ENCODE measurements at regions not wholly inside any gene's neighbourhood (a gene's known extent, or its start where the extent isn't known, plus 50 kb on each side); places are given as distances from the start of the nearest gene placed in this dataset.

- no peak overlapping the region for H2BK12ac ChIP-seq (ENCODE audit: insufficient read length, low read depth, low read length)
- H3K4me3 Mint-ChIP-seq, result no peak overlapping the region
- H3K9ac ChIP-seq (ENCODE audit: extremely low read depth, insufficient read length, low read length), result no peak overlapping the region
- H4K8ac ChIP-seq (replicated peaks; ENCODE audit: insufficient read length, low read depth, low read length), result no peak overlapping the region
- H3K36me3 Mint-ChIP-seq (ENCODE audit: insufficient read depth in 1 of 3, low read depth in 3 of 3), result no peaks in the 10 kb centered on the region
- no peak overlapping the region for H4K91ac ChIP-seq (ENCODE audit: insufficient read length, low read depth, low read length)
- H2AFZ ChIP-seq (ENCODE audit: low read length), result no peak overlapping the region
- H3K27me3 ChIP-seq (ENCODE audit: insufficient read depth, low read length), result no peaks in the 10 kb centered on the region
- no peak overlapping the region for H3K14ac ChIP-seq (ENCODE audit: insufficient read depth, low read length)
- no peaks in the 10 kb centered on the region; the same call in 1 of the 2 replicates for H3K4me1 ChIP-seq (ENCODE audit: insufficient read depth, low read length)
- H3K79me2 ChIP-seq (ENCODE audit: insufficient read depth, low read length), result no peaks in the 10 kb centered on the region
- no peak overlapping the region for H2BK20ac ChIP-seq (ENCODE audit: low read depth, low read length, poor library complexity, severe bottlenecking)
- H4K20me1 ChIP-seq (ENCODE audit: control insufficient read depth, insufficient read depth, insufficient read length), result no peaks in the 10 kb centered on the region
- no peak for DNase-seq
- H3K9me3 Mint-ChIP-seq, result no peaks in the 10 kb centered on the region
- no CpG with 5 or more reads among the region's 1 CpG for WGBS (ENCODE audit: extremely low coverage, insufficient read length, low lambda C conversion rate)
- H3K4ac ChIP-seq (ENCODE audit: low read depth, low read length), result no peak overlapping the region
- no peak for TF ChIP-seq CTCF (conservative IDR thresholded peaks at IDR 0.05)
- no peak overlapping the region for H3K27ac Mint-ChIP-seq
- no peak overlapping the region for H3K56ac ChIP-seq (ENCODE audit: insufficient read length, low read depth, low read length)
- H3K9me3 ChIP-seq (ENCODE audit: control insufficient read depth, low read depth, low read length), result no peaks in the 10 kb centered on the region
- H3K27ac ChIP-seq (ENCODE audit: insufficient read length, low read depth, low read length), result no peak overlapping the region
- H2AK5ac ChIP-seq (ENCODE audit: insufficient read length, low read length), result no peak overlapping the region
- no peaks in the 10 kb centered on the region for H3K23me2 ChIP-seq (ENCODE audit: insufficient read length, low read depth, low read length, poor library complexity, severe bottlenecking)
- no peak overlapping the region for H3K18ac ChIP-seq (ENCODE audit: insufficient read length, low read depth, low read length)
- no peaks in the 10 kb centered on the region for H3K79me1 ChIP-seq (ENCODE audit: insufficient read depth, low read depth, low read length, poor library complexity, severe bottlenecking)
- H3K23ac ChIP-seq (ENCODE audit: insufficient read length, low read depth, low read length), result no peak overlapping the region
- H3K27me3 Mint-ChIP-seq (ENCODE audit: low read depth), result no peaks in the 10 kb centered on the region
- H3K4me2 ChIP-seq (ENCODE audit: insufficient read depth, insufficient read length, low read length), result no peak overlapping the region
- no peak overlapping the region for H2BK120ac ChIP-seq (ENCODE audit: low read depth, low read length, poor library complexity, severe bottlenecking)
- H3T11ph ChIP-seq (ENCODE audit: low read length), result no peak overlapping the region
- H3K4me1 Mint-ChIP-seq, result peaks cover 7% of the 10 kb centered on the region in 2 experiments; a peak in 3 of 4 replicates
- H4K5ac ChIP-seq (ENCODE audit: insufficient read length, low read depth, low read length), result no peak overlapping the region
- no peak overlapping the region for H2BK5ac ChIP-seq (ENCODE audit: insufficient read length, low read length)
- no peak overlapping the region for H2BK15ac ChIP-seq (ENCODE audit: low read depth, low read length)
Observed at GRCh38 chr4:23697001-23697528, 192.8 kb downstream of the PPARGC1A start.
